Naive thymus-derived CD4-positive, alpha-beta T cell (primary cell): ENCODE measurements at regions not wholly inside any gene's neighbourhood (a gene's known extent, or its start where the extent isn't known, plus 50 kb on each side); places are given as distances from the start of the nearest gene placed in this dataset.

Experiments
- ATAC-seq: fragments of 150-1000 bp; cut with Tn5 transposase; 2 replicates; pipeline ENCODE4 v1.10.0; 2021; ENCODE audit warnings: mild to moderate bottlenecking, moderate library complexity
- CTCF ChIA-PET: fragments of 350-600 bp; sonication (Branson Sonifier 250); formaldehyde crosslinking; loops from one replicate; lab custom pipeline; 2021; ENCODE audit warnings: antibody characterized with exemption; lab: Charles Lee
- POLR2A ChIA-PET: fragments of 350-600 bp; sonication (Branson Sonifier 250); formaldehyde crosslinking; loops from one replicate; lab custom pipeline; 2021; ENCODE audit warnings: antibody characterized with exemption, inconsistent platforms; lab: Charles Lee
- DNase-seq, 9 donors: peaks; one replicate each; pipeline versions ENCODE4 v3.0.0 to v3.0.0-alpha.2; 2020 to 2022; ENCODE audit warnings: mixed read lengths in 1 of 9
- H3K27ac ChIP-seq: one replicate; pipeline ENCODE4 v1.7.0; 2013; ENCODE audit warnings: mild to moderate bottlenecking, low read depth, low read length, moderate library complexity
- H3K27me3 ChIP-seq, 2 donors: one replicate each; pipeline ENCODE4 v1.7.0; 2013; ENCODE audit warnings: low read length in 2 of 2, mild to moderate bottlenecking in 2 of 2, moderate library complexity in 2 of 2; ENCODE audit not compliant: control insufficient read depth in 2 of 2, insufficient read depth in 2 of 2
- H3K36me3 ChIP-seq, 3 experiments: 1 replicate in 2 of 3; 2 replicates in 1 of 3; pipeline ENCODE4 v1.7.0; 2013; ENCODE audit warnings: low read length in 3 of 3, mild to moderate bottlenecking in 3 of 3, moderate library complexity in 1 of 3; ENCODE audit not compliant: insufficient read depth in 3 of 3, control insufficient read depth in 2 of 3
- H3K4me1 ChIP-seq, 2 donors: one replicate each; pipeline ENCODE4 v1.7.0; 2013; ENCODE audit warnings: low read length in 2 of 2, mild to moderate bottlenecking in 2 of 2, moderate library complexity in 1 of 2; ENCODE audit not compliant: control insufficient read depth in 2 of 2, insufficient read depth in 2 of 2
- H3K4me3 ChIP-seq: 2 replicates; pipeline ENCODE4 v1.7.0; 2013; ENCODE audit warnings: mild to moderate bottlenecking, low read length
- H3K9me3 ChIP-seq, 3 experiments: 1 replicate in 2 of 3; 2 replicates in 1 of 3; pipeline ENCODE4 v1.7.0; 2013; ENCODE audit warnings: low read length in 3 of 3; ENCODE audit not compliant: control insufficient read depth in 2 of 3
- H3K27ac Mint-ChIP-seq, 9 donors: one replicate each; pipeline ENCODE4 v1.8.0; 2020 to 2022; ENCODE audit warnings: mixed read lengths in 9 of 9, mild to moderate bottlenecking in 8 of 9, moderate library complexity in 5 of 9, inconsistent platforms in 2 of 9
- H3K27me3 Mint-ChIP-seq, 5 donors: one replicate each; pipeline ENCODE4 v1.8.0; 2021 to 2022; ENCODE audit warnings: mixed read lengths in 5 of 5, mild to moderate bottlenecking in 1 of 5
- H3K36me3 Mint-ChIP-seq, 5 donors: one replicate each; pipeline ENCODE4 v1.8.0; 2020 to 2022; ENCODE audit warnings: mixed read lengths in 5 of 5, mild to moderate bottlenecking in 3 of 5, inconsistent platforms in 1 of 5
- H3K4me1 Mint-ChIP-seq, 7 donors: one replicate each; pipeline ENCODE4 v1.8.0; 2020 to 2022; ENCODE audit warnings: mixed read lengths in 7 of 7, mild to moderate bottlenecking in 3 of 7, inconsistent platforms in 1 of 7
- H3K4me3 Mint-ChIP-seq, 10 donors: one replicate each; pipeline ENCODE4 v1.8.0; 2020 to 2022; ENCODE audit warnings: mild to moderate bottlenecking in 10 of 10, mixed read lengths in 10 of 10, moderate library complexity in 6 of 10, inconsistent platforms in 2 of 10
- H3K9me3 Mint-ChIP-seq, 11 donors: one replicate each; pipeline ENCODE4 v1.8.0; 2020 to 2022; ENCODE audit warnings: mixed read lengths in 11 of 11, mild to moderate bottlenecking in 4 of 11, inconsistent platforms in 1 of 11, moderate library complexity in 1 of 11
- intact Hi-C, 2 donors: fragments of 100-400 bp; cut with micrococcal nuclease; formaldehyde crosslinking; loops; one replicate each; pipeline ENCODE4 v1.15.1; 2023

- no peak overlapping the region for H3K4me3 ChIP-seq
- H3K4me1 ChIP-seq = no peaks in the 10 kb centered on the region
- no peaks in the 10 kb centered on the region for H3K36me3 ChIP-seq
- intact Hi-C loops = no loop called here
- H3K27ac ChIP-seq = no peak overlapping the region
- CTCF ChIA-PET = no interaction called here
- peaks cover 0 to 7% (median 0%) of the 10 kb centered on the region in 3 experiments for H3K9me3 ChIP-seq
- H3K9me3 Mint-ChIP-seq = peaks cover 0 to 23% (median 2%) of the 10 kb centered on the region in 11 donors
- H3K27ac Mint-ChIP-seq = no peak overlapping the region
- DNase-seq = no peak
- peaks cover 0 to 4% (median 0%) of the 10 kb centered on the region in 5 donors for H3K27me3 Mint-ChIP-seq
- no peaks in the 10 kb centered on the region for H3K27me3 ChIP-seq
- POLR2A ChIA-PET = no interaction called here
- ATAC-seq = no peak
- H3K4me1 Mint-ChIP-seq = peaks cover 0 to 13% (median 0%) of the 10 kb centered on the region in 7 donors
- no peak overlapping the region for H3K4me3 Mint-ChIP-seq
- no peaks in the 10 kb centered on the region for H3K36me3 Mint-ChIP-seq
Observed at GRCh38 chr12:94057262-94058151, 90.9 kb upstream of the PLXNC1 start.

DNA sequence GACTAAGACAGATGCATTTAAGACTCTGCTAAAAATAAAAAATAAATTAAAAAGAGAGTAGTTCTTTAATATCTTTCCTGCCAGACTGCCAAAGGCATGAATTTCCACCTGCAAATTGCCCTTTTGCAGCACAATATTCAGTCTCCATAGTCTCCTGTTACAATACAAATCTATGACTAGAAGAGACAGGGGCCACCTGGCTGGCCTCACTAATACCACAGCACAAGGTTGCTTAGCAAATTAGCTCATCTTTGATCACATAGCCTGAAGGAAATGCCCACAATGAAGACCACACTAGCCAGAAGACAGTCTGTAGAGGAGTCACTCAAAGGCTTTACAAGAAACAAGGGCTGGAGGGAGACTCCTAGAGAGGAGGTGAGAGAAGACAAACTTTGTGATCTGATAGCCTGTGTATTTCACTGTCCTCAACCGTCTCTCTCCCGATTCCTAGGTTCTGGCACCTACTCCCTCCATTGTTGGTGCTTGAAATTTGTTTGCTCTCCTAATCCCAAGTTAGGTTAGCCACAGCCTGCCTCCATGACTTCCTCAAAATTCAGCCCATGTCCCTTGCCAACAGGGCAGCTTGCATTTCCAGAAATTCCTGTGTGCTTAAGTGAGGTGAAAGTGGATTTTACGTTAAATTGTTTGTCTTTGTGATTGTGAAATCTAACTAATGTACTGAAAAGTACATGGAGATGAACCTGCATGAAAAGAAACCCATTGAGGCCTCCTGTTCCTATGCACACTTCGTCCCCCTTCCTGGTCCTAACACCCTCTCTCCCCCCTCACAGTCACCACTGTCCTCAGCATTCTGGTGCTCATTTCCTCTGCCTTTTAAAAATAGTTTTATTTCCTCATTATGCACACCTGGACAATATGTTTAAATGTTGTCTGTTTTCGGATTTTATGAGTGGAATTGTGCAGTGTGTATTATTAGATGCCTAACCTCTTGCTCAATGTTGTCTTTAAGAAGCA, 88.7 kb upstream of the PLXNC1 start:
- Mint-ChIP-seq H3K4me3 (no peak overlapping the region), H3K4me1 (peaks cover 0 to 13% (median 0%) of the 10 kb centered on the region in 7 donors), H3K27me3 (peaks cover 0 to 4% (median 0%) of the 10 kb centered on the region in 5 donors), H3K36me3 (peaks cover 0 to 4% (median 0%) of the 10 kb centered on the region in 5 donors), H3K27ac (peak overlapping the region in 1 of 9 donors; percentile 3), H3K9me3 (peaks cover 0 to 11% (median 5%) of the 10 kb centered on the region in 11 donors)
- no peak for ATAC-seq
- Histone ChIP-seq H3K4me1 (no peaks in the 10 kb centered on the region), H3K27me3 (no peaks in the 10 kb centered on the region), H3K4me3 (no peak overlapping the region), H3K9me3 (peaks cover 0 to under 1% (median 0%) of the 10 kb centered on the region in 3 experiments), H3K36me3 (no peaks in the 10 kb centered on the region), H3K27ac (no peak overlapping the region)
- CTCF ChIA-PET = no interaction called here
- intact Hi-C loops = no loop called here
- DNase-seq = no peak
- POLR2A ChIA-PET = no interaction called here

- no peak overlapping the region for H3K4me3 ChIP-seq
- no peak for DNase-seq
- Mint-ChIP-seq H3K4me1 (peaks cover 0 to 13% (median 0%) of the 10 kb centered on the region in 7 donors), H3K9me3 (peaks cover 1 to 11% (median 6%) of the 10 kb centered on the region in 11 donors), H3K27me3 (peaks cover 0 to 9% (median 0%) of the 10 kb centered on the region in 5 donors), H3K36me3 (peaks cover 0 to 4% (median 0%) of the 10 kb centered on the region in 5 donors), H3K27ac (no peak overlapping the region), H3K4me3 (no peak overlapping the region)
- CTCF ChIA-PET = interaction anchor here (0.6 kb wide), 1 partner anchor 583 kb away, joined by 3 read pairs; no protein-coding TSS in a partner anchor
- H3K36me3 ChIP-seq = no peaks in the 10 kb centered on the region
- no peaks in the 10 kb centered on the region for H3K9me3 ChIP-seq
- H3K27me3 ChIP-seq = no peaks in the 10 kb centered on the region
- no peak for ATAC-seq
- POLR2A ChIA-PET = no interaction called here
- intact Hi-C loops = no loop called here
- no peaks in the 10 kb centered on the region for H3K4me1 ChIP-seq
- no peak overlapping the region for H3K27ac ChIP-seq
Observed at GRCh38 chr12:94062194-94062593, 86.2 kb upstream of the PLXNC1 start.

DNA sequence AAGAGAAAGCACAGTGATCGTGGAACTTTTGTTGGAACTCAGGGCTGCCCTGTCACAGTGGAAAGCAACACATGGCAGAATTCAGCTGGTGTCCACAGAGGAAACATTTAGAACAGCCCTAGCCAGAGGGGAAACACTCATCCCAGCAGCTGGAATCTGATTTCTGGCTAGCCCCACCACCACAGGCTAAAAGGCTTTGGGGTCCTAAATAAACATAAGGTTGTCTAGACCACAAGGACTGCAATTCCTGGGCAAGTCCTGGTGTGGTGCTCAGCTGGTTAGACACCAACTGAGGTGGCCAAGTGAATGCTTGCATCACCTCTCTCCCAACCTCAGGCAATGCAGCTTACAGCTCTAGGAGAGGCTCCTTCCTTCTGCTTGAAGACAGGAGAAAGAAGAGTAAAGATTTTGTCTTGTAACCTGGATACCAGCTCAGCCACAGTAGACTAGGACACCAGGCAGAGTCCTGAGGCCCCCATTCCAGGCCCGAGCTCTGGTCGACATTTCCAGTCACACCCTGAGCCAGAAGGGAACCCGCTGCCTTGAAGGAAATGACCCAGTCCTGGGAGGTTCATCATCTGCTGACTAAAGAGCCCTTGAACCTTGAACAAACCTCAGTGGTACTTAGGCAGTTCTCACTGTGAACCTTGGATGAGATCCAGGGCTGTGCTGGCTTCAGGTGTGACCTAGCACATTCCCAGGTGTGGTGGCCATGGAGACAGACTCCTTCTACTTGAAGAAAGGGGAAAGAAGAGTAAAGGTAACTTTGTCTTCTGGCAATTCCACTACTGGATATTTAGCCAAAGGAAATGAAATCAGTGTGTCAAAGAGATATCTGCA, 85.4 kb upstream of the PLXNC1 start:
- Mint-ChIP-seq H3K27me3 (peaks cover 0 to 10% (median 0%) of the 10 kb centered on the region in 5 donors), H3K27ac (no peak overlapping the region), H3K9me3 (peaks cover 1 to 11% (median 6%) of the 10 kb centered on the region in 11 donors), H3K4me1 (peaks cover 0 to 13% (median 0%) of the 10 kb centered on the region in 7 donors), H3K36me3 (peaks cover 0 to 4% (median 0%) of the 10 kb centered on the region in 5 donors), H3K4me3 (no peak overlapping the region)
- Histone ChIP-seq H3K27me3 (no peaks in the 10 kb centered on the region), H3K27ac (no peak overlapping the region), H3K4me1 (no peaks in the 10 kb centered on the region), H3K4me3 (no peak overlapping the region), H3K9me3 (no peaks in the 10 kb centered on the region), H3K36me3 (no peaks in the 10 kb centered on the region)
- ATAC-seq = no peak
- ChIA-PET CTCF (no interaction called here), POLR2A (no interaction called here)
- intact Hi-C loops = no loop called here
- no peak for DNase-seq

DNA sequence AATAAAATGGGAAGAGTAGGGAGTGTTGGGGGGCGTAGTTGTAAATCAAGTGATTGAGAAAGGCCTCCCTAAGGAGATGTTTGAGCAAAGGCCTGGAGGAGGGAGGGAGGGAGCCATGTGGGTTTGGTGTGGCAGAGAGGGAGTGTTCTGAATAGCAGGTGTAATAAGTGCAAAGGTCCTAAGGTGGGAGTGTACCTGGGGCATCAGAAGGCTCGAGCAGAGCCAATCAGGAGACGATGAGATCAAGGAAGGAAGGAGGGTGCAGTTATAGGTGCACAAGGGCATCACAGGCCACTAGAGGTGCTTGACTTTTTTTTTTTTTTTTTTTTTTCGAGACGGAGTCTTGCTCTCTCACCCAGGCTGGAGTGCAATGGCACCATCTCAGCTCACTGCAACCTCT, 77.9 kb upstream of the PLXNC1 start:
- ChIA-PET POLR2A (no interaction called here), CTCF (interaction anchor here (1.6 to 6.8 kb wide), 4 partner anchors 22 to 303 kb away, joined by 4 to 63 read pairs (median 5); no protein-coding TSS in a partner anchor)
- no peak for ATAC-seq
- Mint-ChIP-seq H3K9me3 (peaks cover 0 to 11% (median 5%) of the 10 kb centered on the region in 11 donors), H3K36me3 (peaks cover 0 to 4% (median 0%) of the 10 kb centered on the region in 5 donors), H3K27me3 (peaks cover 0 to 15% (median 0%) of the 10 kb centered on the region in 5 donors), H3K27ac (peak overlapping the region in 2 of 9 donors; percentile 72 to 79), H3K4me1 (peaks cover 9 to 32% (median 14%) of the 10 kb centered on the region in 7 donors), H3K4me3 (no peak overlapping the region)
- DNase-seq = no peak
- intact Hi-C loops = loop anchor here in 1 of 2 donors (10.0 kb wide), 2 partner anchors 176 to 396 kb away; partner anchors contain the start of gene CRADD
- Histone ChIP-seq H3K9me3 (no peaks in the 10 kb centered on the region), H3K4me1 (peaks cover 0 to 9% of the 10 kb centered on the region in 2 donors), H3K4me3 (no peak overlapping the region), H3K36me3 (no peaks in the 10 kb centered on the region), H3K27me3 (no peaks in the 10 kb centered on the region), H3K27ac (no peak overlapping the region)
